ENCODE measurements at regions not wholly inside any gene's neighbourhood (a gene's known extent, or its start where the extent isn't known, plus 50 kb on each side); places are given as distances from the start of the nearest gene placed in this dataset.
"Not testable (repeated sequence)": the region's sequence is repeated elsewhere in the genome, so short reads cannot be mapped to it uniquely, and the experiment has no call there.

GRCh38 chr5:68116408-68116807 lies 99.1 kb upstream of the PIK3R1 start:
- DNase-seq (ENCODE audit: low read depth in 4 of 4, low spot score in 2 of 4) = no peak

GRCh38 chr5:68115584-68115983 lies 100.0 kb upstream of the PIK3R1 start:
- DNase-seq (ENCODE audit: low read depth in 4 of 4, low spot score in 2 of 4) = no peak

- no peak for DNase-seq (ENCODE audit: low read depth in 4 of 4, low spot score in 2 of 4)
Measured at GRCh38 chr5:68114378-68115040, 101.0 kb upstream of the PIK3R1 start.

- DNase-seq (ENCODE audit: low read depth in 4 of 4, low spot score in 2 of 4) = no peak
Measured at GRCh38 chr5:68112658-68113057, 102.9 kb upstream of the PIK3R1 start.

- no peak for DNase-seq (ENCODE audit: low read depth in 4 of 4, low spot score in 2 of 4)
Measured at GRCh38 chr5:68110894-68111293, 104.7 kb upstream of the PIK3R1 start.

GRCh38 chr5:68110264-68110663 lies 105.3 kb upstream of the PIK3R1 start:
- no peak for DNase-seq (ENCODE audit: low read depth in 4 of 4, low spot score in 2 of 4)

- not testable (repeated sequence) for DNase-seq (ENCODE audit: low read depth in 4 of 4, low spot score in 2 of 4)
Measured at GRCh38 chr5:68104217-68104616, 111.3 kb upstream of the PIK3R1 start.

GRCh38 chr5:68103297-68103696 lies 112.3 kb upstream of the PIK3R1 start:
- DNase-seq (ENCODE audit: low read depth in 4 of 4, low spot score in 2 of 4) = not testable (repeated sequence)

- no peak for DNase-seq (ENCODE audit: low read depth in 4 of 4, low spot score in 2 of 4)
Measured at GRCh38 chr5:68099327-68099726, 116.2 kb upstream of the PIK3R1 start.

- DNase-seq (ENCODE audit: low read depth in 4 of 4, low spot score in 2 of 4) = no peak
Measured at GRCh38 chr5:68093455-68094159, 121.9 kb upstream of the PIK3R1 start.

GRCh38 chr5:68088302-68088701 lies 127.3 kb upstream of the PIK3R1 start:
- no peak for DNase-seq (ENCODE audit: low read depth in 4 of 4, low spot score in 2 of 4)

- no peak for DNase-seq (ENCODE audit: low read depth in 4 of 4, low spot score in 2 of 4)
Measured at GRCh38 chr5:68087866-68088265, 127.7 kb upstream of the PIK3R1 start.

- no peak for DNase-seq (ENCODE audit: low read depth in 4 of 4, low spot score in 2 of 4)
Measured at GRCh38 chr5:68086857-68087256, 128.7 kb upstream of the PIK3R1 start.

- DNase-seq (ENCODE audit: low read depth in 4 of 4, low spot score in 2 of 4) = no peak
Measured at GRCh38 chr5:68086439-68086838, 129.1 kb upstream of the PIK3R1 start.

GRCh38 chr5:68084396-68084795 lies 131.2 kb upstream of the PIK3R1 start:
- DNase-seq (ENCODE audit: low read depth in 4 of 4, low spot score in 2 of 4) = no peak

- no peak for DNase-seq (ENCODE audit: low read depth in 4 of 4, low spot score in 2 of 4)
Measured at GRCh38 chr5:68080282-68081050, 135.1 kb upstream of the PIK3R1 start.

GRCh38 chr5:68077349-68077894 lies 138.1 kb upstream of the PIK3R1 start:
- no peak for DNase-seq (ENCODE audit: low read depth in 4 of 4, low spot score in 2 of 4)

- no peak for DNase-seq (ENCODE audit: low read depth in 4 of 4, low spot score in 2 of 4)
Measured at GRCh38 chr5:68074633-68075032, 140.9 kb upstream of the PIK3R1 start.

- no peak for DNase-seq (ENCODE audit: low read depth in 4 of 4, low spot score in 2 of 4)
Measured at GRCh38 chr5:68074048-68074632, 141.4 kb upstream of the PIK3R1 start.

GRCh38 chr5:68071736-68072135 lies 143.8 kb upstream of the PIK3R1 start:
- no peak for DNase-seq (ENCODE audit: low read depth in 4 of 4, low spot score in 2 of 4)

GRCh38 chr5:68071282-68071632 lies 144.3 kb upstream of the PIK3R1 start:
- no peak for DNase-seq (ENCODE audit: low read depth in 4 of 4, low spot score in 2 of 4)
